Heart left ventricle (tissue), 16 donors: ENCODE measurements at regions not wholly inside any gene's neighbourhood (a gene's known extent, or its start where the extent isn't known, plus 50 kb on each side); places are given as distances from the start of the nearest gene placed in this dataset.

Source experiments
- ATAC-seq, 4 donors: fragments of 200-7000 bp; cut with Tn5 transposase; one replicate each; pipeline ENCODE4 v1.9.1; 2020 to 2022; ENCODE audit warnings: moderate library complexity in 4 of 4, mild to moderate bottlenecking in 3 of 4, moderate number of reproducible peaks in 1 of 4
- DNase-seq, 5 donors: peaks; one replicate each; pipeline ENCODE4 v3.0.0-alpha.2; 2020
- H3K27ac ChIP-seq, 12 donors: fragments of 200-600 bp; sonication (generic) in 4 of 12; one replicate each; pipeline versions ENCODE4 v1.5.0 to v1.8.0; 2016 to 2022; ENCODE audit warnings: mild to moderate bottlenecking in 2 of 12
- H3K27me3 ChIP-seq, 9 donors: fragments of 200-600 bp; sonication (generic) in 2 of 9; one replicate each; pipeline versions ENCODE4 v1.5.1 to v1.8.0; 2016 to 2022; ENCODE audit warnings: mild to moderate bottlenecking in 3 of 9
- H3K36me3 ChIP-seq, 9 donors: fragments of 200-600 bp; sonication (generic) in 2 of 9; one replicate each; pipeline versions ENCODE4 v1.5.0 to v1.8.0; 2018 to 2022; ENCODE audit warnings: mild to moderate bottlenecking in 2 of 9
- H3K4me1 ChIP-seq, 12 donors: fragments of 200-600 bp; sonication (generic) in 4 of 12; one replicate each; pipeline versions ENCODE4 v1.5.0 to v1.8.0; 2016 to 2022; ENCODE audit warnings: mild to moderate bottlenecking in 3 of 12
- H3K4me3 ChIP-seq, 12 donors: fragments of 200-600 bp; sonication (generic) in 4 of 12; one replicate each; pipeline versions ENCODE4 v1.5.0 to v1.8.0; 2017 to 2022; ENCODE audit warnings: mild to moderate bottlenecking in 9 of 12, moderate library complexity in 4 of 12
- H3K9me3 ChIP-seq, 12 donors: fragments of 200-600 bp; sonication (generic) in 4 of 12; one replicate each; pipeline versions ENCODE4 v1.5.0 to v1.8.0; 2016 to 2022; ENCODE audit warnings: mild to moderate bottlenecking in 1 of 12
- CTCF ChIP-seq, 12 donors: fragments of 200-600 bp; sonication (generic) in 4 of 12; IDR thresholded peaks; one replicate each; pipeline versions ENCODE4 v1.5.0 to v1.8.0; 2018 to 2022; ENCODE audit warnings: antibody characterized with exemption in 12 of 12, mild to moderate bottlenecking in 5 of 12
- POLR2A ChIP-seq, 2 donors: fragments of 450-650 bp; IDR thresholded peaks; one replicate each; pipeline ENCODE4 v1.6.1; 2017; ENCODE audit warnings: antibody characterized with exemption in 2 of 2, mild to moderate bottlenecking in 2 of 2, moderate library complexity in 2 of 2
- WGBS, 4 donors: extraction: QIAGEN DNeasy Blood & Tissue Kit in 2 of 4; methylation state at CpG; one replicate each; pipeline versions ENCODE4 v1.1.5 to v1.1.7; 2013 to 2018; 5-methylcytosine and 5-hydroxymethylcytosine counted together
- intact Hi-C, 10 donors: fragments of 100-400 bp; cut with DNase I; formaldehyde crosslinking; loops; one replicate each; pipeline versions ENCODE4 v1.11.1 to v1.14.2; 2022
- donor health status: ischemic (EF 13 %, LVEDD 7.1; RV severe dilation, severe dysfunction).
- donor health status: healthy with polysubstance abuse.
- donor health status: DM: no; HTN: yes; CAD: no.
- donor health status: DM: no; HTN: no; CAD: no.
- donor health status: ischemic (EF 25% LVEDD 6.9; RV normal size, moderate dysfunction).
- donor health status: ischemic (EF 25% LVEDD 5.7; RV mildly dilated, moderate dysfunction).
- donor health status: healthy.
- donor health status: DM: yes; HTN: yes; CAD: no.
- donor health status: ischemic (EF 35%, LVEDD 5.7; RV mildly dilated, moderate dysfunction).
- donor health status: nonischemic (EF 11% LVEDD 7.7; RV severe dilation, severe dysfunction).
- donor health status: DM: yes; HTN: yes; CAD: no.
- donor health status: PGD.
- donor health status: ischemic (EF 29% LVEDD 5.4; RV normal size, mild dysfunction).
- donor health status: nonischemic (EF 23%, LVEDD 6.1; RV moderate dilation, normal function).

- H3K36me3 ChIP-seq = no peaks in the 10 kb centered on the region
- H3K4me3 ChIP-seq = no peak overlapping the region
- ATAC-seq (no peak), DNase-seq (no peak)
- TF ChIP-seq POLR2A (IDR thresholded peaks at IDR 0.05) (no peak), CTCF (IDR thresholded peaks at IDR 0.05) (no peak)
- intact Hi-C loops = no loop called here
- H3K27me3 ChIP-seq = no peaks in the 10 kb centered on the region
- H3K4me1 ChIP-seq = no peaks in the 10 kb centered on the region
- H3K27ac ChIP-seq = no peak overlapping the region
- WGBS, 4 donors = 65 to 79% (median 68%) methylated on average over 5 of the region's 5 CpGs
- H3K9me3 ChIP-seq = peaks cover 0 to 8% (median 0%) of the 10 kb centered on the region in 12 donors
Measured at GRCh38 chr12:17276196-17276595, 670.2 kb upstream of the LMO3 start.

GRCh38 chr12:17266856-17267255, 660.9 kb upstream of the LMO3 start:
- 80 to 84% (median 81%) methylated on average over 5 of the region's 5 CpGs for WGBS, 4 donors
- ATAC-seq (no peak), DNase-seq (no peak)
- H3K4me1 ChIP-seq = no peaks in the 10 kb centered on the region
- H3K27me3 ChIP-seq = no peaks in the 10 kb centered on the region
- peaks cover 0 to 2% (median 0%) of the 10 kb centered on the region in 12 donors for H3K9me3 ChIP-seq
- no peak overlapping the region for H3K27ac ChIP-seq
- no peaks in the 10 kb centered on the region for H3K36me3 ChIP-seq
- no peak overlapping the region for H3K4me3 ChIP-seq
- intact Hi-C loops = no loop called here
- TF ChIP-seq CTCF (IDR thresholded peaks at IDR 0.05) (no peak), POLR2A (IDR thresholded peaks at IDR 0.05) (no peak)

GRCh38 chr12:17264603-17265002, 658.6 kb upstream of the LMO3 start:
- no peak for ATAC-seq
- H3K9me3 ChIP-seq = peaks cover 0 to 2% (median 0%) of the 10 kb centered on the region in 12 donors
- H3K4me3 ChIP-seq = no peak overlapping the region
- DNase-seq = no peak
- no peak overlapping the region for H3K27ac ChIP-seq
- 91 to 97% (median 94%) methylated on average over 2 of the region's 2 CpGs for WGBS, 4 donors
- H3K4me1 ChIP-seq = no peaks in the 10 kb centered on the region
- H3K36me3 ChIP-seq = no peaks in the 10 kb centered on the region
- intact Hi-C loops = no loop called here
- TF ChIP-seq CTCF (IDR thresholded peaks at IDR 0.05) (no peak), POLR2A (IDR thresholded peaks at IDR 0.05) (no peak)
- H3K27me3 ChIP-seq = no peaks in the 10 kb centered on the region

- no peaks in the 10 kb centered on the region for H3K36me3 ChIP-seq
- H3K27ac ChIP-seq = no peak overlapping the region
- H3K4me1 ChIP-seq = no peaks in the 10 kb centered on the region
- intact Hi-C loops = no loop called here
- TF ChIP-seq CTCF (IDR thresholded peaks at IDR 0.05) = no peak
- TF ChIP-seq POLR2A (IDR thresholded peaks at IDR 0.05) = no peak
- no peaks in the 10 kb centered on the region for H3K27me3 ChIP-seq
- no peak overlapping the region for H3K4me3 ChIP-seq
- DNase-seq (no peak), ATAC-seq (no peak)
- H3K9me3 ChIP-seq = peaks cover 0 to 19% (median 0%) of the 10 kb centered on the region in 12 donors
- WGBS, 4 donors = 83 to 87% (median 87%) methylated on average over 4 of the region's 4 CpGs
Measured at GRCh38 chr12:17239874-17240273, 633.9 kb upstream of the LMO3 start.
